ENCODE measurements at regions not wholly inside any gene's neighbourhood (a gene's known extent, or its start where the extent isn't known, plus 50 kb on each side); places are given as distances from the start of the nearest gene placed in this dataset.

DNA sequence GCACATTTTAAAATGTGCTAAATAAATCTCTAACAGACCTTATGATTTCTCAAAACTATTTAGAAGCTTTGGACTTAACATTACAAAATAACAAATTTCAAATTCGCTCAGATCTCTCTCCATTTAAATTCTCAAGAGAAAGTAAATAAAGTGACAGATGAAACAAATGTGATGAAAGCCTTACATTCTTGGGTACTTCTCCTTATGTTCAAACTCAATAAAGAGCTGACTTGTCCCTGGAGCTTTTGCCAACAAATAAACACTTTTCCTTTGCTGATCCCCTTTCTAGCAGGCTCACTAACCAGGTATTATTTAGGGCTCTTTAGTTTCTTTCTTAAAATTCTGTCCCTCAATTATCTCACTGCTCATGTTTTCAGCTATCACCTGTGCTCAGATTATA, 259.1 kb upstream of the ARPP21 start:
- Mint-ChIP-seq H3K27me3 (no peaks in the 10 kb centered on the region), H3K36me3 (no peaks in the 10 kb centered on the region), H3K9me3 (ENCODE audit: low read depth) (peaks cover 3% of the 10 kb centered on the region), H3K27ac (no peak overlapping the region), H3K4me3 (no peak overlapping the region), H3K4me1 (ENCODE audit: low read depth) (no peaks in the 10 kb centered on the region)

DNA sequence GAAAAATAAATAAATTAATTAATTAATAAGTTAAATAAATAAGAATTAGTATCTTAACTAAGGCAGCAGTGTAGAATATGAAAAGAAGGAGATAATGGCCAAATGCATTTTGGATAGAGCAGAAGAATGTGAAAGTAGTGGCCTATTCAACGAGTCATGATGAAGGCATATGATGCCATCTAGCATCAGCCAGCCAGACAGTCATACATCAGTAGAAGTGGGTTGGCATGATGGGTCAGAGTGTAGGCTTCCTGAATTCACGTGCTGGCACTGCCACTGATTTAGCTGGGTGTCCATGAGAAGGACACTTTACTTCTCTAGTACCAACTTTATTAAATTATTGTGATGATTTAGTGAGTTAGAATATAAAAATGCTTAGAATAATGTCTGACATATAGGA, 256.1 kb upstream of the ARPP21 start:
- no peak overlapping the region for H3K27ac Mint-ChIP-seq
- H3K36me3 Mint-ChIP-seq = no peaks in the 10 kb centered on the region
- H3K9me3 Mint-ChIP-seq (ENCODE audit: low read depth) = peaks cover 3% of the 10 kb centered on the region
- H3K27me3 Mint-ChIP-seq = no peaks in the 10 kb centered on the region
- no peaks in the 10 kb centered on the region for H3K4me1 Mint-ChIP-seq (ENCODE audit: low read depth)
- H3K4me3 Mint-ChIP-seq = no peak overlapping the region

DNA sequence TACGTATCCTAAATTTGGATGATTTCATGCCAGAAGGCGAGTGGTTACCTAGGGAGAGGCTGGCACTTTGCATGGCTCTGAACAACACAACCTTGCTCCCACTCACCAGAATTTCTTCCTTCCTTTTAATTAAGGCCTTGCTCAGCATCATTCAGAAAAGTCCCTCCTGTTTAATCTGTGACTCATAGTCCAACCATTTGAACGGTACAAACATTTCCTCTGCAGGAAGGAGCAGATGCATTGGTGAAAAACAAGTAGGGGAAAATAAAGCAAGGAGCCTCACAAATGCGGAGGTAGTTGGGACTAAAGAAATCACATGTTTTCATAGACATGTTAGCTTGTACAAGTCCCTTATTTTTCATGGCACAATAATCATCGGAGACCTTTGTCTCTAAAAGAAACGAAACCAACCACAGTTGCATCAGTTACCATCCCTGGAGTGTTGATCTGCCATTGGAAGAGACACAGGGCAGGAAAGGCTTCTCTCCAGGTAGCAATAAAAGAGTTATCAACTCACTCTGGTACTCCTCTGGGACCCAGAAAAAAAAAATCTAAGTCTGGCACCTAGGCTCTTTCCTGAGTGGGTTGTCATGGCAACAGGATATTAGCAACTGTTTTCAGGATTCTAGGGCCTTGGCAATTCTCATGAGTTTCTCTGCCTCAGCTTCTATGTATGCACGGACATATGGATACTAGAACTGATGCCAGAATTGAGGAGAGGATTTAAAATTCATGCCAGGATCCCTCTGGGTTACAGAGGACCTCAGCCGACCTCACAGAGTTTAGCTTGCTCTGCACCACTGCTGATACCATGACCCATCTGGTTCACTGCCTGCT, 255.4 kb upstream of the ARPP21 start:
- no peaks in the 10 kb centered on the region for H3K4me1 Mint-ChIP-seq (ENCODE audit: low read depth)
- H3K36me3 Mint-ChIP-seq = no peaks in the 10 kb centered on the region
- no peaks in the 10 kb centered on the region for H3K27me3 Mint-ChIP-seq
- H3K27ac Mint-ChIP-seq = no peak overlapping the region
- H3K9me3 Mint-ChIP-seq (ENCODE audit: low read depth) = peaks cover 3% of the 10 kb centered on the region
- no peak overlapping the region for H3K4me3 Mint-ChIP-seq

DNA sequence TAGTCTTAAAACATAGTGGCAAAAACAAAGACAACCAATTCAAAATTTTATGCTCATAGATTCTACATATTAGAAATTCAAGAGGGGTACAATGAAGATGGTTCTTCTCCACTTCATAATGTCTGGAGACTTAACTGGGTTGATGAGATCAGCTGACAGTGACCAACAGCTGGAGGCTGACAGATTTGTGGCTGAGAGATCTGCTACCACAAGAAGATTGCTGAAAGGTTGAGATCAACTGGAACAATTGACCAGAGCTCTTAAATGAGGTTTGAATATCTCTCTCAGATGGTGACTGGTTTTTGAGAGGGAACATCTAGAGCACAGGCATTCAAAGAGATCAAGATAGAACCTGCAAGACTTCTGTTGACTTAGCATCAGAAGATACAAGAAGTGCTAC, 254.1 kb upstream of the ARPP21 start:
- H3K9me3 Mint-ChIP-seq (ENCODE audit: low read depth) = peaks cover 3% of the 10 kb centered on the region
- no peaks in the 10 kb centered on the region for H3K36me3 Mint-ChIP-seq
- no peaks in the 10 kb centered on the region for H3K27me3 Mint-ChIP-seq

DNA sequence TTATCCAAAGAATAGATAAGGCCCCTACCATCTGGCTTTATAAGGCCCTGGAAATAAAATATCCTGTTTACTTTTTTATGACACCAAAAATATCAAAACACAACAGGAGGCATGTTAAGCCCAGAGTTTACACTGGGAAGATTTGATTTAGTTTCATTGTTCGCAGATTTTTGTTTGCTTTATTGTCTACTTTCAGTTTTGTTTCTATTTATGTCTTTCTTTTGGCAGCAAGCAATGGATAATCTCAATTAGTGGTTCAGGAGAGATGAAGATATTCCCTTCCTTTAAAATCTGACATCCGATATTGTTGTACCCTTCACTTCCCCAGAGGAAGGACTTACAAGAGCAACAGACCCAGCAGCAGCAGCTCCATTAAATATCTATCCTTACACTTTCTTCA, 249.4 kb upstream of the ARPP21 start:
- no peaks in the 10 kb centered on the region for H3K9me3 Mint-ChIP-seq (ENCODE audit: low read depth)
- H3K27ac Mint-ChIP-seq = no peak overlapping the region
- H3K4me3 Mint-ChIP-seq = no peak overlapping the region
- no peaks in the 10 kb centered on the region for H3K4me1 Mint-ChIP-seq (ENCODE audit: low read depth)
- no peaks in the 10 kb centered on the region for H3K27me3 Mint-ChIP-seq
- H3K36me3 Mint-ChIP-seq = no peaks in the 10 kb centered on the region

More for the DNA sequence above, 254.1 kb upstream of the ARPP21 start:
- Mint-ChIP-seq H3K4me1 (ENCODE audit: low read depth) (no peaks in the 10 kb centered on the region), H3K27ac (no peak overlapping the region), H3K4me3 (no peak overlapping the region)

DNA sequence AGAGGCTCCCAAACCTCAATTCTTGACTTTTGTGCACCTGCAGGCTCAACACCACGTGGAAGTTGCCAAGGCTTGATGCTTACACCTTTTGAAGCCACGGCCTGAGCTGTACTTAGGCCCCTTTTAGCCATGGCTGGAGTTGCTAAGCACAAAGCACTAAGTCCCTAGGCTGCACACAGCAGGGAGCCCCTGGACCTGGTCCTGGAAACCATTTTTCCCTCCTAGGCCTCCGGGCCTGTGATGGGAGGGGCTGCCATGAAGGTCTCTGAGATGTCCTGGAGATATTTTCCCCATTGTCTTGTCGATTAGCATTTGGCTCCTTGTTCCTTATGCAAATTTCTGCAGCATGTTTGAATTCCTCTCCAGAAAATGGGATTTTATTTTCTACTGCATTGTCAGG, 247.1 kb upstream of the ARPP21 start:
- no peak overlapping the region for H3K4me3 Mint-ChIP-seq
- no peaks in the 10 kb centered on the region for H3K36me3 Mint-ChIP-seq
- H3K4me1 Mint-ChIP-seq (ENCODE audit: low read depth) = no peaks in the 10 kb centered on the region
- H3K9me3 Mint-ChIP-seq (ENCODE audit: low read depth) = no peaks in the 10 kb centered on the region
- H3K27me3 Mint-ChIP-seq = no peaks in the 10 kb centered on the region
- no peak overlapping the region for H3K27ac Mint-ChIP-seq

DNA sequence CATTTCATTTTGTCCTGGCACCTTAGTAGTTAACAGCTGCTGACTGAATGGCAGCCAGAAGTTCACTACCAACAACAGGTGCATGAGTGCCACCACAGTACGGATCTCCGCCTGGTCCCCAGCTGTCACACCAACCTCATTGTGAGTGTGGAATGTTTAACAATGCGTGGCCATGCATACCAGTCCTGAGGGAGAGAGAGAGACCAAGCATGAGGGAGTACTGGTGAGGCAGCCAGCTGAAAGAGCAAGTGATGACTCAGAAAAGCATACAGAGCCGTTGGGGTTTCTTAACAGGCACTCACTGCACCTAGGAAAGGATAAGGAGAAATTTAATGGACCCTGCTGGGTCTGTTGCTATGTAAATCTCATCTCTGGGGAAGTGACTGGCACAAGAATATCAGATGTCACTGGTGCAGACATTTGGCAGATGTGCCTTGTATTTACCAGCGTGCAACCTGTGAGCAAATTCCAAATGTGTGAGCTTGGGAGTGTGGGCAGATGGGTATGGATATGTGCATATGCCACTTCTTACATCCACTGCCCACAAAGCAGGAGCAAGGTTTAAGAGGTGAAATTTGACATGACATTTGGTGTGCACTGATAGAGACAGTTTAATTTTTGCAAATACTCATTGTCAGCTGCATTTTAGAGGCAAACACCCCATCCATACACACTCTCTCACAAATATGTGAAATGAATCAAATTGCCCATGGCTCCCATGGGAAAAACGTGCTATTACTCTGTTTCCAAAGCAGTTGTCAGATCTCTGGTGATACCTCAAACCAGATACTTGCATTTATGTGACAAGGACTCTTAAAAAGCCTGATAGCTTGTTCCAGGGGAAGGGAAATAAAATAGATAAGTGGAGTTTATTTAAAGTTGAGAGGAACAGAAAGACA, 245.2 kb upstream of the ARPP21 start:
- H3K4me1 Mint-ChIP-seq (ENCODE audit: low read depth) = no peaks in the 10 kb centered on the region
- H3K36me3 Mint-ChIP-seq = no peaks in the 10 kb centered on the region
- H3K9me3 Mint-ChIP-seq (ENCODE audit: low read depth) = no peaks in the 10 kb centered on the region
- H3K27ac Mint-ChIP-seq = no peak overlapping the region
- H3K27me3 Mint-ChIP-seq = no peaks in the 10 kb centered on the region
- no peak overlapping the region for H3K4me3 Mint-ChIP-seq

DNA sequence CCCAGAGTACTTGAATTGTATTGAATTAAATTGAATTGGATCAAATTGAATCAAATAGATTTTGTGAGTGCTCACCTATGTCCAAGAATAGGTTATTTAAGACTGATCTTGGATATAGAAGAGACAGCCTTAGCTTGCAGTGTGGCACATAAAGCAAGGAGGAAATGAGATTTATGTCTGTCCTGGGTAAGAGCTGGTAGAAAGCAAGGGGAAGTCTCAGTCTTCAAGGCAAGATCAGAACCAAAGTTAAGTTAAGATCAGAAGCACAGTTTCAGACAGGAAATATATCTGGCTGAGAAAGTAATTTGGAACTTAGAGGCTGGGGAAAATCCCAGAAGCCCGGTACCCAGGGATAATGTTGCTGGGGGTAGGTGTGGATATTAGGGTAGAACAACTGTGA, 244.4 kb upstream of the ARPP21 start:
- Mint-ChIP-seq H3K36me3 (no peaks in the 10 kb centered on the region), H3K4me3 (no peak overlapping the region), H3K9me3 (ENCODE audit: low read depth) (no peaks in the 10 kb centered on the region), H3K27me3 (no peaks in the 10 kb centered on the region), H3K4me1 (ENCODE audit: low read depth) (no peaks in the 10 kb centered on the region), H3K27ac (no peak overlapping the region)

DNA sequence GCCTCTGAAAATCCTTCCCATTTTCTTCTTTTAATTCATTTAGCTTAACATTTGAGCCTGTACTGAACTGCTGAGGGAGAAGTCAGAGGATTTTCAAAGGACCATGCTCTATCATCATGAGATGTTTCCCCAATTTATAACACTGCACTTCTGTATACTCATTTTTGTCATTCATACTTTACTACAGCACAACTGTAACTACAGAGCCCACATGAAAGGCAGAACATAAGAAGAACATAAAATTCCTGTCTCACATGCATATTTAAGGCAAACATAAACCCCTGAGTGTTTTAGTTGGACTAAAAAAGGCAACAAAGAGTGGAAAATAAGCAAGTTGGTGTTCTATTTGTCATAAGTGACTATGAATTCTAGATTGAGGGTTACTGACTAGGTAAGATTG, 237.7 kb upstream of the ARPP21 start:
- Mint-ChIP-seq H3K9me3 (ENCODE audit: low read depth) (no peaks in the 10 kb centered on the region), H3K4me1 (ENCODE audit: low read depth) (no peaks in the 10 kb centered on the region), H3K27ac (no peak overlapping the region), H3K36me3 (no peaks in the 10 kb centered on the region), H3K27me3 (no peaks in the 10 kb centered on the region), H3K4me3 (no peak overlapping the region)

DNA sequence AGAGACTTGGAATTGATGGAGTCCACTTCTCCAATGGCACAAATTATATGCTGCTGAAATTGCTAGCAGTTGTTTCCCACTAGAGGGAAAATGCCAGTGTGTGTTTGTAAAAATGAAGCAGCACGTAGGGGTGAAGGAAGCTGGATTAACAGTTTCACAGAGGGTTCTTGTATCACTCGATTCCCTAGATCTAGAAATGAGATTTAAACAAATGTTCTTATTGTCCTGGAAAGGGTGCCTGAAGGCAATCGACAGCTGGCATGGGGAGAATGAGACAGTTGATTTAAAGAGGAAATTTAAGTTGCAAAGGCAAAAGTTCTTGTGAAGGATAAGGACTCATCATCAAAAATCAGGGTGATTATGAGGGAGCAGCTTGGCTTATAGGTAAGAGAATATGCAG, 234.8 kb upstream of the ARPP21 start:
- H3K4me1 Mint-ChIP-seq (ENCODE audit: low read depth) = no peaks in the 10 kb centered on the region
- H3K4me3 Mint-ChIP-seq = no peak overlapping the region
- no peaks in the 10 kb centered on the region for H3K27me3 Mint-ChIP-seq
- H3K27ac Mint-ChIP-seq = no peak overlapping the region
- H3K36me3 Mint-ChIP-seq = no peaks in the 10 kb centered on the region
- H3K9me3 Mint-ChIP-seq (ENCODE audit: low read depth) = no peaks in the 10 kb centered on the region

DNA sequence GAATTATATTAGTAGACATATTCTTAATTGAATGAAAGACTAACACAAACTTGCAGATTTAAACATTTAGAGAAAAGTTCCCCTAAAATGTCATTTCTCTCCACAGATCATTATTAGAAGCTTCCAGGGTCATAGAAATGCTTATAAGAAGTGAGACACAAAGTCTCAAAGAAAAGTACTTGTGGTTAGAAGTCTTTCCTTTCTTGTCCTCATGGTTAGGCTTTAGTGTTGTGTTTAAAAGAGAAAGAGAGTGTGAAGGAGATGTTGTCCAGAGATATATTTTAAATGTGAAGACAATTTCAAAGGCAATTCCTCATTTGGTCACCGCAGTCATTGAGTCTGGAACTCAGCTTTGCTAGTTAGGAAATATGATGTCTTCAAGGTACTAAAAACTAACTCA, 230.4 kb upstream of the ARPP21 start:
- no peaks in the 10 kb centered on the region for H3K9me3 Mint-ChIP-seq (ENCODE audit: low read depth)
- H3K4me1 Mint-ChIP-seq (ENCODE audit: low read depth) = no peaks in the 10 kb centered on the region
- no peak overlapping the region for H3K4me3 Mint-ChIP-seq
- no peaks in the 10 kb centered on the region for H3K36me3 Mint-ChIP-seq
- no peaks in the 10 kb centered on the region for H3K27me3 Mint-ChIP-seq
- no peak overlapping the region for H3K27ac Mint-ChIP-seq

DNA sequence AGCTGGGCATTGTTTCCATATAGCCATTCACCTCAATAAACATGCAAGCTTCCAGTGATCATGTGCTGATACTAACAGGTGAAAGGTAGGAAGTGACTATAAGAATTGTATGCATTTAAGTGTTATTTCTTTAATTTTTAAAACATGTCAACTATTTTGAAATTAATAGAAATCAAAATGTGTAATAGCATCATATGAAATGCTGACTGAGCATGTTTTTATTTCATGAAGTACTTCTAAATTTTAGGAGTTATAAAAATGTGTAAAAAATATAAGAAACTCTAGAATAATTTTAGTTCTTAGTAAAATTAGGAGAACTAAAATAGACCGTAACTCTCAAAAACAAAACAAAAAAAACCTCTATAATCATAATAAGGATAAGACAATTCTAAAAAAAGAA, 229.3 kb upstream of the ARPP21 start:
- no peak overlapping the region for H3K27ac Mint-ChIP-seq
- no peak overlapping the region for H3K4me3 Mint-ChIP-seq
- H3K27me3 Mint-ChIP-seq = no peaks in the 10 kb centered on the region
- no peaks in the 10 kb centered on the region for H3K36me3 Mint-ChIP-seq
- no peaks in the 10 kb centered on the region for H3K9me3 Mint-ChIP-seq (ENCODE audit: low read depth)
- H3K4me1 Mint-ChIP-seq (ENCODE audit: low read depth) = no peaks in the 10 kb centered on the region

DNA sequence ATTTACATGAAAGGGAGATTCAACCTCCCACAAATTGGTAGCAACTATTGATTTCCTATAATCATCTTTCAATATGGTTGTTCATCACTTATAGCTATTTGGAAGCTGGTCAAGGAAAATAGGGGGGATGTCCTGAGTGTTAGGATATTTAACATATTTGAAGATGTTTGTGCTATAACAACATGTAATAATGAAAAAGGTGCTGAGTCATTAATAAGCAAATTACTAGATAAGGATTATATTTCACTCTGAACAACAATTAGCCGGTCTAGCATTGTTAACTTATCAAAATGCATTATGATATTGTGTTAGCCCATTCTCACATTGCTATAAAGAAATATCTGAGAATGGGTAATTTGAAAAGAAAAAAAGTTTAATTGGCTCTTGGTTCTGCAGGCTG, 225.8 kb upstream of the ARPP21 start:
- no peaks in the 10 kb centered on the region for H3K4me1 Mint-ChIP-seq (ENCODE audit: low read depth)
- no peak overlapping the region for H3K27ac Mint-ChIP-seq
- H3K4me3 Mint-ChIP-seq = no peak overlapping the region
- no peaks in the 10 kb centered on the region for H3K9me3 Mint-ChIP-seq (ENCODE audit: low read depth)
- no peaks in the 10 kb centered on the region for H3K27me3 Mint-ChIP-seq
- no peaks in the 10 kb centered on the region for H3K36me3 Mint-ChIP-seq

DNA sequence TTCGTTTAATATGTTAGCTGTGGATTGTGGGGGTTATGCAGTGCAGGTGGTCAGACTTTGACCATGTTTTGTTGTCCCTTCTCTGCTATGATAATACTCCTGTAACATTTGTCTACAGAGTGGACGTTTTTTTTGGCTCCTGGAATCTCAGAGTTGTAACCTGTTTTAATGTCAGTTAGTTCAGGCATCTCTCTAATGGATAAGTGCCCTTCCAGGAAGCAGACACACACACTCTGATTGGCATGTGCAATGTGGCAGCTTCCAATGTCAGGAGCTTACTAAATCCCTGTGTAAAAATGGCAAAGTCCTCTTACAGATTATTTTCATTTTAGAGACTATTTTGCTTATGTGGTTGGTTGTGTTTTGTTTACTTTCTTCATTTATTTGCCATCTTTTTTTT, 222.2 kb upstream of the ARPP21 start:
- no peaks in the 10 kb centered on the region for H3K36me3 Mint-ChIP-seq
- no peak overlapping the region for H3K4me3 Mint-ChIP-seq
- H3K27ac Mint-ChIP-seq = no peak overlapping the region
- H3K9me3 Mint-ChIP-seq (ENCODE audit: low read depth) = no peaks in the 10 kb centered on the region
- H3K27me3 Mint-ChIP-seq = no peaks in the 10 kb centered on the region
- H3K4me1 Mint-ChIP-seq (ENCODE audit: low read depth) = no peaks in the 10 kb centered on the region

DNA sequence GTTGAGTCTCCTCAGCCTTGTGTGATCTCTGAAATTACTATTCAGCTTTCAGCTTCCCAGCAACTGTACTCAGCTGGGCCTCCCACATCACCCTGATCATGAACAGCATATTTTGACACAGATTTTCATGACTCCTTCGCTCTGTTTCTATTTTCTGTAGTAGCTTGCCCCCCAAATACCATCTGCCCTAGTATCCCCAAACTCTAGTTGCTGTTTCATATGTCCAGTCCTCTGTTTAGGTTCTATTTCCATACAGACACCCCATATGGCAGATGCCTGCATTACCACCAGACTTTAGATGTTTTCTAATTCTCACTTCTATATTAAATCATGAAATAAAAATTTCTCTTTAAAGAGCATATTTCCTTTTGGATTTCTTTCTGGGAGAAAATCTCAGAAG, 217.2 kb upstream of the ARPP21 start:
- no peaks in the 10 kb centered on the region for H3K36me3 Mint-ChIP-seq
- H3K4me3 Mint-ChIP-seq = no peak overlapping the region
- no peaks in the 10 kb centered on the region for H3K27me3 Mint-ChIP-seq
- no peaks in the 10 kb centered on the region for H3K4me1 Mint-ChIP-seq (ENCODE audit: low read depth)
- no peak overlapping the region for H3K27ac Mint-ChIP-seq
- H3K9me3 Mint-ChIP-seq (ENCODE audit: low read depth) = no peaks in the 10 kb centered on the region

All from activated naive CD8-positive, alpha-beta T cell (primary cell).